ENCODE measurements at regions not wholly inside any gene's neighbourhood (a gene's known extent, or its start where the extent isn't known, plus 50 kb on each side); places are given as distances from the start of the nearest gene placed in this dataset.
"Not testable (repeated sequence)": the region's sequence is repeated elsewhere in the genome, so short reads cannot be mapped to it uniquely, and the experiment has no call there.

GRCh38 chr5:51034222-51034901, 348.9 kb upstream of the ISL1 start:
- DNase-seq = no peak

- DNase-seq = no peak
Observed at GRCh38 chr5:51039424-51040329, 343.6 kb upstream of the ISL1 start.

- no peak for DNase-seq
Observed at GRCh38 chr5:51043745-51044144, 339.5 kb upstream of the ISL1 start.

GRCh38 chr5:51047369-51047768, 335.9 kb upstream of the ISL1 start:
- DNase-seq = no peak

- no peak for DNase-seq
Observed at GRCh38 chr5:51053361-51053760, 329.9 kb upstream of the ISL1 start.

- DNase-seq = no peak
Observed at GRCh38 chr5:51060953-51061352, 322.3 kb upstream of the ISL1 start.

- DNase-seq = no peak
Observed at GRCh38 chr5:51072937-51073336, 310.3 kb upstream of the ISL1 start.

- DNase-seq = no peak
Observed at GRCh38 chr5:51082741-51083140, 300.5 kb upstream of the ISL1 start.

GRCh38 chr5:51091816-51092215, 291.4 kb upstream of the ISL1 start:
- DNase-seq = no peak

- DNase-seq = no peak
Observed at GRCh38 chr5:51095486-51095885, 287.8 kb upstream of the ISL1 start.

GRCh38 chr5:51096859-51097258, 286.4 kb upstream of the ISL1 start:
- DNase-seq = no peak

- DNase-seq = no peak
Observed at GRCh38 chr5:51099173-51099853, 283.9 kb upstream of the ISL1 start.

GRCh38 chr5:51104556-51104955, 278.7 kb upstream of the ISL1 start:
- no peak for DNase-seq

GRCh38 chr5:51109786-51110410, 273.4 kb upstream of the ISL1 start:
- no peak for DNase-seq

- no peak for DNase-seq
Observed at GRCh38 chr5:51131266-51131665, 252.0 kb upstream of the ISL1 start.

GRCh38 chr5:51138164-51138563, 245.1 kb upstream of the ISL1 start:
- no peak for DNase-seq

- no peak for DNase-seq
Observed at GRCh38 chr5:51148437-51148836, 234.8 kb upstream of the ISL1 start.

- DNase-seq = no peak
Observed at GRCh38 chr5:51156222-51156621, 227.0 kb upstream of the ISL1 start.

GRCh38 chr5:51156838-51157237, 226.4 kb upstream of the ISL1 start:
- no peak for DNase-seq

- DNase-seq = no peak
Observed at GRCh38 chr5:51159164-51159563, 224.1 kb upstream of the ISL1 start.

GRCh38 chr5:51159606-51160005, 223.6 kb upstream of the ISL1 start:
- DNase-seq = no peak

GRCh38 chr5:51162245-51162644, 221.0 kb upstream of the ISL1 start:
- DNase-seq = no peak

GRCh38 chr5:51165621-51166020, 217.6 kb upstream of the ISL1 start:
- DNase-seq = not testable (repeated sequence)
